SU-DHL-6 (cell line): ENCODE measurements at regions not wholly inside any gene's neighbourhood (a gene's known extent, or its start where the extent isn't known, plus 50 kb on each side); places are given as distances from the start of the nearest gene placed in this dataset.

Experiments
- EZH2phosphoT487 ChIP-seq: fragments of 200-600 bp; sonication (generic), shearing (Covaris generic); conservative IDR thresholded peaks from 2 replicates; pipeline ENCODE4 v1.6.1; 2018; ENCODE audit warnings: mild to moderate bottlenecking, antibody characterized with exemption, low read length, moderate library complexity, mixed read lengths
- TF ChIP-seq, protein P1 (sequence below): fragments of 200-600 bp; sonication (generic); IDR thresholded peaks from one replicate; pipeline ENCODE4 v1.5.1; 2017; ENCODE audit warnings: antibody characterized with exemption, mild to moderate bottlenecking, low read length, moderate library complexity; ENCODE audit not compliant: insufficient read depth, poor library complexity, severe bottlenecking

GRCh38 chr21:14690886-14691285 lies 144.8 kb upstream of the SAMSN1 start:
- TF ChIP-seq, protein P1, sequence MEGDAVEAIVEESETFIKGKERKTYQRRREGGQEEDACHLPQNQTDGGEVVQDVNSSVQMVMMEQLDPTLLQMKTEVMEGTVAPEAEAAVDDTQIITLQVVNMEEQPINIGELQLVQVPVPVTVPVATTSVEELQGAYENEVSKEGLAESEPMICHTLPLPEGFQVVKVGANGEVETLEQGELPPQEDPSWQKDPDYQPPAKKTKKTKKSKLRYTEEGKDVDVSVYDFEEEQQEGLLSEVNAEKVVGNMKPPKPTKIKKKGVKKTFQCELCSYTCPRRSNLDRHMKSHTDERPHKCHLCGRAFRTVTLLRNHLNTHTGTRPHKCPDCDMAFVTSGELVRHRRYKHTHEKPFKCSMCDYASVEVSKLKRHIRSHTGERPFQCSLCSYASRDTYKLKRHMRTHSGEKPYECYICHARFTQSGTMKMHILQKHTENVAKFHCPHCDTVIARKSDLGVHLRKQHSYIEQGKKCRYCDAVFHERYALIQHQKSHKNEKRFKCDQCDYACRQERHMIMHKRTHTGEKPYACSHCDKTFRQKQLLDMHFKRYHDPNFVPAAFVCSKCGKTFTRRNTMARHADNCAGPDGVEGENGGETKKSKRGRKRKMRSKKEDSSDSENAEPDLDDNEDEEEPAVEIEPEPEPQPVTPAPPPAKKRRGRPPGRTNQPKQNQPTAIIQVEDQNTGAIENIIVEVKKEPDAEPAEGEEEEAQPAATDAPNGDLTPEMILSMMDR, result no peak
- TF ChIP-seq EZH2phosphoT487, result no peak
